GM19438 (cell line): ENCODE measurements at regions not wholly inside any gene's neighbourhood (a gene's known extent, or its start where the extent isn't known, plus 50 kb on each side); places are given as distances from the start of the nearest gene placed in this dataset.
"Not testable (repeated sequence)": the region's sequence is repeated elsewhere in the genome, so short reads cannot be mapped to it uniquely, and the experiment has no call there.

Source experiments
- ATAC-seq: cut with Tn5 transposase; IDR thresholded peaks from one replicate; pipeline ENCODE4 v1.9.1; 2021; ENCODE audit warnings: low read depth; ENCODE audit not compliant: unreplicated experiment

- no peak for ATAC-seq
These were observed 520.0 kb upstream of the SALL3 start for GRCh38 chr18:78459668-78460067.

- ATAC-seq = no peak
These were observed 519.1 kb upstream of the SALL3 start for GRCh38 chr18:78460558-78460957.

GRCh38 chr18:78473563-78473962 lies 506.1 kb upstream of the SALL3 start:
- no peak for ATAC-seq

GRCh38 chr18:78477840-78478239 lies 501.8 kb upstream of the SALL3 start:
- no peak for ATAC-seq

GRCh38 chr18:78479443-78479842 lies 500.2 kb upstream of the SALL3 start:
- no peak for ATAC-seq

GRCh38 chr18:78480262-78481054 lies 499.2 kb upstream of the SALL3 start:
- no peak for ATAC-seq

- no peak for ATAC-seq
These were observed 497.2 kb upstream of the SALL3 start for GRCh38 chr18:78482378-78482777.

GRCh38 chr18:78487649-78488048 lies 492.0 kb upstream of the SALL3 start:
- ATAC-seq = no peak

GRCh38 chr18:78492064-78492812 lies 487.4 kb upstream of the SALL3 start:
- no peak for ATAC-seq

GRCh38 chr18:78492813-78493371 lies 486.7 kb upstream of the SALL3 start:
- ATAC-seq = no peak

- ATAC-seq = not testable (repeated sequence)
These were observed 486.1 kb upstream of the SALL3 start for GRCh38 chr18:78493490-78493889.

- no peak for ATAC-seq
These were observed 485.2 kb upstream of the SALL3 start for GRCh38 chr18:78494204-78495085.

GRCh38 chr18:78495550-78495949 lies 484.1 kb upstream of the SALL3 start:
- ATAC-seq = no peak

GRCh38 chr18:78496079-78496478 lies 483.5 kb upstream of the SALL3 start:
- no peak for ATAC-seq

GRCh38 chr18:78497641-78498040 lies 482.0 kb upstream of the SALL3 start:
- ATAC-seq = no peak

- ATAC-seq = no peak
These were observed 480.0 kb upstream of the SALL3 start for GRCh38 chr18:78499586-78499985.

- ATAC-seq = no peak
These were observed 478.4 kb upstream of the SALL3 start for GRCh38 chr18:78501251-78501650.

- no peak for ATAC-seq
These were observed 476.5 kb upstream of the SALL3 start for GRCh38 chr18:78503129-78503528.

GRCh38 chr18:78505851-78506461 lies 473.7 kb upstream of the SALL3 start:
- no peak for ATAC-seq

- no peak for ATAC-seq
These were observed 472.4 kb upstream of the SALL3 start for GRCh38 chr18:78507217-78507616.
